Sigmoid colon (tissue), 6 donors: ENCODE measurements at regions not wholly inside any gene's neighbourhood (a gene's known extent, or its start where the extent isn't known, plus 50 kb on each side); places are given as distances from the start of the nearest gene placed in this dataset.

ENCODE experiments used
- DNase-seq: peaks from one replicate; pipeline ENCODE4 v3.0.0-alpha.2; 2019
- H3K27ac ChIP-seq, 4 donors: fragments of 200-600 bp; sonication (generic); one replicate each; pipeline ENCODE4 v1.5.1; 2016 to 2019; ENCODE audit warnings: mild to moderate bottlenecking in 1 of 4
- H3K27me3 ChIP-seq, 3 donors: fragments of 200-600 bp; sonication (generic); one replicate each; pipeline ENCODE4 v1.5.1; 2019; ENCODE audit warnings: mild to moderate bottlenecking in 1 of 3
- H3K36me3 ChIP-seq, 4 donors: fragments of 200-600 bp; sonication (generic); one replicate each; pipeline ENCODE4 v1.5.1; 2016 to 2019
- H3K4me1 ChIP-seq, 4 donors: fragments of 200-600 bp; sonication (generic); one replicate each; pipeline ENCODE4 v1.5.1; 2017 to 2019
- H3K4me3 ChIP-seq, 4 donors: fragments of 200-600 bp; sonication (generic); one replicate each; pipeline ENCODE4 v1.5.1; 2017 to 2019; ENCODE audit warnings: mild to moderate bottlenecking in 2 of 4, moderate library complexity in 1 of 4
- H3K9me3 ChIP-seq, 4 donors: fragments of 200-600 bp in 3 of 4; sonication (generic) in 3 of 4; one replicate each; pipeline versions ENCODE4 v1.5.1 to v1.6.1; 2013 to 2019
- EP300 ChIP-seq, 4 donors: sonication (generic); formaldehyde crosslinking; IDR thresholded peaks; one replicate each; pipeline ENCODE4 v1.6.1; 2017; ENCODE audit warnings: antibody characterized with exemption in 4 of 4
- POLR2A ChIP-seq, 2 donors: fragments of 450-650 bp; IDR thresholded peaks; one replicate each; pipeline ENCODE4 v1.6.1; 2016; ENCODE audit warnings: antibody characterized with exemption in 2 of 2, mild to moderate bottlenecking in 2 of 2, moderate library complexity in 2 of 2
- POLR2AphosphoS5 ChIP-seq, 4 donors: sonication (generic); formaldehyde crosslinking; IDR thresholded peaks; one replicate each; pipeline ENCODE4 v1.6.1; 2017; ENCODE audit warnings: antibody characterized with exemption in 4 of 4
- WGBS, 2 donors: extraction: QIAGEN DNeasy Blood & Tissue Kit; methylation state at CpG; one replicate each; pipeline ENCODE4 v1.1.7; 2013; 5-methylcytosine and 5-hydroxymethylcytosine counted together
- intact Hi-C: fragments of 100-400 bp; cut with DNase I; formaldehyde crosslinking; loops from one replicate; pipeline ENCODE4 v1.15.1; 2023
- TF ChIP-seq, protein P1 (sequence below), 4 experiments: fragments of 450-650 bp in 3 of 4; fragments of 200-600 bp in 1 of 4; IDR thresholded peaks; one replicate each; pipeline ENCODE4 v1.5.1; 2016 to 2019; ENCODE audit warnings: antibody characterized with exemption in 4 of 4, mild to moderate bottlenecking in 3 of 4, moderate library complexity in 2 of 4
- donor health status: healthy with polysubstance abuse.
- donor health status: healthy.

DNA sequence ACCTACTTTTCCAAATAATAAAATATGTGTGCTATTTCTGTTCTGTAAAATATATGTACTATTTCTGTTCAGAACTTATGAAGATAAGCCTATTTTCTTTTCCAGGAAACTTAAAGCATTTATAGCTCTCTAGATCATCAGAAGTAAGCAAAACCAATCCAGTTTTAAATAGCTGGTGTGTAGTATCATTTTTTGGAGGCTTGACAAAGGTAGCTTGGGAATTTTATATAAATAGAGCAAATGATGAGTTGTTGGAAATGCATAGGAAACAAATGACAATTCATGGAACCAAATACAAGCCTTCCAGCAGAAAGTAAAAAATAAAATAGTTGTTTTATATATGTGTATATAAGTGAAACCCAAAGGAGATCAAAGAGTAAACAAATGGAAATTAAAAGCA, 1038.1 kb upstream of the ARRDC3 start:
- H3K4me3 ChIP-seq, result no peak overlapping the region
- no peak overlapping the region for H3K27ac ChIP-seq
- no peaks in the 10 kb centered on the region for H3K27me3 ChIP-seq
- DNase-seq, result no peak
- no peaks in the 10 kb centered on the region for H3K9me3 ChIP-seq
- intact Hi-C loops, result no loop called here
- no peak for TF ChIP-seq POLR2A (IDR thresholded peaks at IDR 0.05)
- no peak for TF ChIP-seq POLR2AphosphoS5 (IDR thresholded peaks at IDR 0.05)
- no peaks in the 10 kb centered on the region for H3K4me1 ChIP-seq
- no peaks in the 10 kb centered on the region for H3K36me3 ChIP-seq

DNA sequence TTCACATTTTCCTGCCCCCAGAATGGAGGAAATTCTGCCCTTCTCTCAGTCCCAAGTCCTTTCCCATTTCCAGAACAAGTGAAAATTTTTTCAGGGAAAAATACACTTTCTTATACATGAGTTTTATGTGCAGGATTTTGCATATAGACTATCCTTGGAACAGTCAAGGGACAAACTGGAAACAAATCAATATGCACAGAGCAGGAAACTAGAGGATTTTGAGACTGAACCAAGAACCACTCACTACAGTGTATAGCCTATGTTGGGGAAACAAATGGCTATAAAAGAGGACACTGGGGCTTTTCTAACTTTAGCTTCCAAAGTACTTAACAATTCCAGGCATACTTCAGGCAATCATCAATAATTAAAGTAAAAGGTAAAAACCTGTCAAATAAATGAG, 1036.1 kb upstream of the ARRDC3 start:
- Histone ChIP-seq H3K4me3 (no peak overlapping the region), H3K4me1 (no peaks in the 10 kb centered on the region), H3K27ac (no peak overlapping the region), H3K9me3 (no peaks in the 10 kb centered on the region), H3K27me3 (no peaks in the 10 kb centered on the region), H3K36me3 (no peaks in the 10 kb centered on the region)
- TF ChIP-seq, protein P1, sequence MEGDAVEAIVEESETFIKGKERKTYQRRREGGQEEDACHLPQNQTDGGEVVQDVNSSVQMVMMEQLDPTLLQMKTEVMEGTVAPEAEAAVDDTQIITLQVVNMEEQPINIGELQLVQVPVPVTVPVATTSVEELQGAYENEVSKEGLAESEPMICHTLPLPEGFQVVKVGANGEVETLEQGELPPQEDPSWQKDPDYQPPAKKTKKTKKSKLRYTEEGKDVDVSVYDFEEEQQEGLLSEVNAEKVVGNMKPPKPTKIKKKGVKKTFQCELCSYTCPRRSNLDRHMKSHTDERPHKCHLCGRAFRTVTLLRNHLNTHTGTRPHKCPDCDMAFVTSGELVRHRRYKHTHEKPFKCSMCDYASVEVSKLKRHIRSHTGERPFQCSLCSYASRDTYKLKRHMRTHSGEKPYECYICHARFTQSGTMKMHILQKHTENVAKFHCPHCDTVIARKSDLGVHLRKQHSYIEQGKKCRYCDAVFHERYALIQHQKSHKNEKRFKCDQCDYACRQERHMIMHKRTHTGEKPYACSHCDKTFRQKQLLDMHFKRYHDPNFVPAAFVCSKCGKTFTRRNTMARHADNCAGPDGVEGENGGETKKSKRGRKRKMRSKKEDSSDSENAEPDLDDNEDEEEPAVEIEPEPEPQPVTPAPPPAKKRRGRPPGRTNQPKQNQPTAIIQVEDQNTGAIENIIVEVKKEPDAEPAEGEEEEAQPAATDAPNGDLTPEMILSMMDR (IDR thresholded peaks at IDR 0.05), result no peak
- TF ChIP-seq POLR2AphosphoS5 (IDR thresholded peaks at IDR 0.05), result no peak
- TF ChIP-seq EP300 (IDR thresholded peaks at IDR 0.05), result no peak
- no peak for TF ChIP-seq POLR2A (IDR thresholded peaks at IDR 0.05)
- intact Hi-C loops, result no loop called here
- no peak for DNase-seq

DNA sequence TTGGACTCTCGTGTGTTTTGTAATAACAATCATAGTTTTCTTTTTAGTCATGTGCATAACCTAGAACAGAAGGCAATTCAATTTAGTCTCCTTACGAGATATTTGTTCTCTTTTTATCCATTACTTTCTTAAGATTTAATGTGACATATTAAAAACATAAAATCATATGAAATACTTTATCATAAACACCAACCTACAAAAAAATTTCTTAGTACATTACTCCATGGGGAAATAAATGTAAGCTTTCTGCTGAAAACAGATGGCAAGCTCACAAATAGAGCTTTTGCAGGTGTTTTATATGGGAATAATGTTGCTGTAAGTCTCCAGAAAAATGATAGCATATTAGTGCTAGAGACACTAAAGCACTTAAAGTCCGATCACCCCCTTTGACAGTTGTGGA, 1035.2 kb upstream of the ARRDC3 start:
- intact Hi-C loops, result no loop called here
- Histone ChIP-seq H3K27me3 (no peaks in the 10 kb centered on the region), H3K36me3 (no peaks in the 10 kb centered on the region), H3K4me1 (no peaks in the 10 kb centered on the region), H3K4me3 (no peak overlapping the region), H3K27ac (no peak overlapping the region), H3K9me3 (no peaks in the 10 kb centered on the region)
- no peak for DNase-seq
- 78 to 84% methylated on average over 3 of the region's 3 CpGs for WGBS, 2 donors
- TF ChIP-seq, protein P1 (IDR thresholded peaks at IDR 0.05), result no peak
- TF ChIP-seq EP300 (IDR thresholded peaks at IDR 0.05), result no peak
- no peak for TF ChIP-seq POLR2A (IDR thresholded peaks at IDR 0.05)
- no peak for TF ChIP-seq POLR2AphosphoS5 (IDR thresholded peaks at IDR 0.05)

DNA sequence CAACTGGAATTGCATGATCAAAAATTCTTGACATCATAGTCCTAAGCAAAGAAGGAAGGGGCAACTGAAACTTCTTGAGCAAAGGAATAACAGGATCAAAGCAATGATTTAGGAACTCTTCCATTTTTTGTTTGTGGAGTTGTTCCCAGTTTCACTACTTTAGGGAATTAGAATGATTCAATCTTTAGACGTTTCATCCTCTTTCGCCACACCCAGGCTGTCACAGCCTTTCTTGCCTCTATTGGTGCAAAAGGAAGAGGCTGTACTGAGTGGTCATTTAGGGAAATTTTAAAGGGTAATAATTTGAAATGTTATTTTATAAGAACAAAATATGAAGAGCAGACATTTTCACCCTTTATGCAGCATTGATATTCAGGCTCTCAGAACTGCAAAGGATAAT, 1026.0 kb upstream of the ARRDC3 start:
- intact Hi-C loops, result no loop called here
- 55 to 68% methylated on average over 2 of the region's 2 CpGs for WGBS, 2 donors
- Histone ChIP-seq H3K27me3 (no peaks in the 10 kb centered on the region), H3K4me1 (no peaks in the 10 kb centered on the region), H3K9me3 (no peaks in the 10 kb centered on the region), H3K4me3 (no peak overlapping the region), H3K36me3 (no peaks in the 10 kb centered on the region), H3K27ac (no peak overlapping the region)
- no peak for DNase-seq
- TF ChIP-seq POLR2A (IDR thresholded peaks at IDR 0.05), result no peak
- no peak for TF ChIP-seq EP300 (IDR thresholded peaks at IDR 0.05)
- TF ChIP-seq, protein P1 (IDR thresholded peaks at IDR 0.05), result no peak
- TF ChIP-seq POLR2AphosphoS5 (IDR thresholded peaks at IDR 0.05), result no peak

- no peaks in the 10 kb centered on the region for H3K9me3 ChIP-seq
- WGBS, 2 donors, result 80 to 90% methylated on average over 7 of the region's 7 CpGs
- intact Hi-C loops, result no loop called here
- no peak overlapping the region for H3K4me3 ChIP-seq
- no peak overlapping the region for H3K27ac ChIP-seq
- H3K4me1 ChIP-seq, result no peaks in the 10 kb centered on the region
- H3K27me3 ChIP-seq, result no peaks in the 10 kb centered on the region
- H3K36me3 ChIP-seq, result no peaks in the 10 kb centered on the region
- TF ChIP-seq, protein P1 (IDR thresholded peaks at IDR 0.05), result no peak
- no peak for TF ChIP-seq POLR2AphosphoS5 (IDR thresholded peaks at IDR 0.05)
- TF ChIP-seq EP300 (IDR thresholded peaks at IDR 0.05), result no peak
- no peak for TF ChIP-seq POLR2A (IDR thresholded peaks at IDR 0.05)
- no peak for DNase-seq
Measured at GRCh38 chr5:92402956-92403702, 1020.0 kb upstream of the ARRDC3 start.
